Panc1 (cell line): ENCODE measurements at regions not wholly inside any gene's neighbourhood (a gene's known extent, or its start where the extent isn't known, plus 50 kb on each side); places are given as distances from the start of the nearest gene placed in this dataset.

Source experiments
- ATAC-seq: fragments of 200-7000 bp; cut with Tn5 transposase; 2 replicates; pipeline ENCODE4 v1.9.1; 2020; ENCODE audit warnings: mild to moderate bottlenecking, moderate library complexity
- BruUV-seq: library from RNA; stranded (reverse); fragments of 400-500 nt; replicated peaks from 2 replicates; lab custom pipeline; 2021; lab: Mats Ljungman, UMichigan
- CTCF ChIA-PET: fragments of 300-600 bp; sonication (Branson Sonifier 250); formaldehyde crosslinking; loops from one replicate; lab custom pipeline; 2022; ENCODE audit warnings: antibody characterized with exemption; lab: Charles Lee
- POLR2A ChIA-PET: fragments of 300-600 bp; sonication (Branson Sonifier 250); formaldehyde crosslinking; loops from one replicate; lab custom pipeline; 2022; ENCODE audit warnings: antibody characterized with exemption; lab: Charles Lee
- DNase-seq: peaks from one replicate; pipeline ENCODE4 v3.0.0-alpha.2; 2010; ENCODE audit warnings: low read depth, low spot score
- H3K27ac ChIP-seq: 2 replicates; pipeline ENCODE4 v1.5.1; 2011; ENCODE audit warnings: mild to moderate bottlenecking, low read length, inconsistent platforms
- H3K27me3 ChIP-seq: fragments of 200-500 bp; sonication (Bioruptor generic); 2 replicates; pipeline ENCODE4 v1.6.0; 2014; ENCODE audit warnings: low read length, inconsistent platforms; ENCODE audit not compliant: control insufficient read depth, insufficient read depth
- H3K36me3 ChIP-seq: fragments of 200-500 bp; sonication (Bioruptor generic); 2 replicates; pipeline ENCODE4 v1.5.1; 2014; ENCODE audit warnings: inconsistent platforms, mild to moderate bottlenecking, low read length, moderate library complexity; ENCODE audit not compliant: control insufficient read depth, insufficient read depth
- H3K4me1 ChIP-seq: 2 replicates; pipeline ENCODE4 v1.5.1; 2011; ENCODE audit warnings: inconsistent platforms, mild to moderate bottlenecking, low read length, moderate library complexity; ENCODE audit not compliant: control insufficient read depth, insufficient read depth
- H3K4me3 ChIP-seq, 2 experiments: 2 replicates each; pipeline ENCODE4 v1.5.1; 2011 to 2012; ENCODE audit warnings: low read depth in 2 of 2, low read length in 2 of 2, mild to moderate bottlenecking in 2 of 2, inconsistent platforms in 1 of 2, moderate library complexity in 1 of 2
- H3K9me3 ChIP-seq: fragments of 200-500 bp; sonication (Bioruptor generic); 2 replicates; pipeline ENCODE4 v1.5.1; 2014; ENCODE audit warnings: low read depth, mild to moderate bottlenecking, inconsistent platforms, low read length, moderate library complexity; ENCODE audit not compliant: control insufficient read depth, insufficient read depth
- POLR2AphosphoS5 ChIP-seq: IDR thresholded peaks from 2 replicates; pipeline ENCODE4 v1.6.1; 2012; ENCODE audit warnings: mild to moderate bottlenecking, low read depth, low read length, moderate library complexity
- SIN3A ChIP-seq: IDR thresholded peaks from 2 replicates; pipeline ENCODE4 v1.6.1; 2012; ENCODE audit warnings: low read depth, mild to moderate bottlenecking, low read length, moderate library complexity, borderline replicate concordance; ENCODE audit not compliant: insufficient read depth
- TCF7L2 ChIP-seq: IDR thresholded peaks from 2 replicates; pipeline ENCODE4 v1.6.1; 2011; ENCODE audit warnings: mild to moderate bottlenecking, low read depth, low read length, inconsistent platforms
- in situ Hi-C: cut with HindIII; loops from 2 replicates; pipeline ENCODE4 v1.10.0; 2016; ENCODE audit warnings: low sequenced_read_pairs, low pct_unique_long_range_greater_than_20kb
- intact Hi-C: fragments of 100-400 bp; cut with micrococcal nuclease; formaldehyde crosslinking; loops from one replicate; pipeline ENCODE4 v1.10.0; 2022; ENCODE audit not compliant: unreplicated experiment
- TF ChIP-seq, protein P1 (sequence below), 2 experiments: IDR thresholded peaks; 2 replicates each; pipeline ENCODE4 v1.6.1; 2011 to 2012; ENCODE audit warnings: low read depth in 2 of 2, control low read depth in 1 of 2, low read length in 1 of 2, mild to moderate bottlenecking in 1 of 2, moderate library complexity in 1 of 2; ENCODE audit not compliant: insufficient read depth in 1 of 2
- TF ChIP-seq, protein P2 (sequence below): fragments of 450-650 bp; IDR thresholded peaks from 2 replicates; pipeline ENCODE4 v1.5.1; 2017; ENCODE audit warnings: mild to moderate bottlenecking

DNA sequence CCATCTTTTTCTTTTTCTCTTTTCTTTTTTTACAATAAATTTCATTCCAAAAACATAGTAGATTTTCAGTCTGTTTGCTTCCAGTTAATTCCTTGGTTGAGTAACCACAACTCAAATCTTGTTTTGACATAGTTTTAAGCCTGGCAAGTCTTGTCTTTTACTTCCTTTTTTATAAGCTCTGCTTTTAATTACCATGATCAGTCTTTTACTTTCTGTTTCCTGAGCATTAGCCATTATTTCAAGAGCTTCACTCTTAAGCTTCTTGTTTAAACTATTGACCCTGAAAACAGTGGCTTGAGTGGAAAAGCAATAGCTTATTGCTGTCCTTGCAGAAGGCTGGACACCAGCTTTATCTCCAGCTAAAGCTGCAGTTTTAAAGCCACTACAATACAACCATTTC, 1363.3 kb downstream of the MAT2B start:
- Histone ChIP-seq H3K27ac (no peak overlapping the region), H3K9me3 (no peaks in the 10 kb centered on the region), H3K4me1 (no peaks in the 10 kb centered on the region), H3K36me3 (no peaks in the 10 kb centered on the region), H3K4me3 (no peak overlapping the region), H3K27me3 (no peaks in the 10 kb centered on the region)
- intact Hi-C loops (no loop called here), in situ Hi-C loops (no loop called here)
- ChIA-PET POLR2A (no interaction called here), CTCF (no interaction called here)
- no TSS peak for BruUV-seq
- ATAC-seq (no peak), DNase-seq (no peak)
- TF ChIP-seq, protein P1, sequence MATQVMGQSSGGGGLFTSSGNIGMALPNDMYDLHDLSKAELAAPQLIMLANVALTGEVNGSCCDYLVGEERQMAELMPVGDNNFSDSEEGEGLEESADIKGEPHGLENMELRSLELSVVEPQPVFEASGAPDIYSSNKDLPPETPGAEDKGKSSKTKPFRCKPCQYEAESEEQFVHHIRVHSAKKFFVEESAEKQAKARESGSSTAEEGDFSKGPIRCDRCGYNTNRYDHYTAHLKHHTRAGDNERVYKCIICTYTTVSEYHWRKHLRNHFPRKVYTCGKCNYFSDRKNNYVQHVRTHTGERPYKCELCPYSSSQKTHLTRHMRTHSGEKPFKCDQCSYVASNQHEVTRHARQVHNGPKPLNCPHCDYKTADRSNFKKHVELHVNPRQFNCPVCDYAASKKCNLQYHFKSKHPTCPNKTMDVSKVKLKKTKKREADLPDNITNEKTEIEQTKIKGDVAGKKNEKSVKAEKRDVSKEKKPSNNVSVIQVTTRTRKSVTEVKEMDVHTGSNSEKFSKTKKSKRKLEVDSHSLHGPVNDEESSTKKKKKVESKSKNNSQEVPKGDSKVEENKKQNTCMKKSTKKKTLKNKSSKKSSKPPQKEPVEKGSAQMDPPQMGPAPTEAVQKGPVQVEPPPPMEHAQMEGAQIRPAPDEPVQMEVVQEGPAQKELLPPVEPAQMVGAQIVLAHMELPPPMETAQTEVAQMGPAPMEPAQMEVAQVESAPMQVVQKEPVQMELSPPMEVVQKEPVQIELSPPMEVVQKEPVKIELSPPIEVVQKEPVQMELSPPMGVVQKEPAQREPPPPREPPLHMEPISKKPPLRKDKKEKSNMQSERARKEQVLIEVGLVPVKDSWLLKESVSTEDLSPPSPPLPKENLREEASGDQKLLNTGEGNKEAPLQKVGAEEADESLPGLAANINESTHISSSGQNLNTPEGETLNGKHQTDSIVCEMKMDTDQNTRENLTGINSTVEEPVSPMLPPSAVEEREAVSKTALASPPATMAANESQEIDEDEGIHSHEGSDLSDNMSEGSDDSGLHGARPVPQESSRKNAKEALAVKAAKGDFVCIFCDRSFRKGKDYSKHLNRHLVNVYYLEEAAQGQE (IDR thresholded peaks at IDR 0.05; ENCODE audit: insufficient read depth in 1 of 2, low read depth in 2 of 2, low read length in 1 of 2), result no peak
- TF ChIP-seq, protein P2, sequence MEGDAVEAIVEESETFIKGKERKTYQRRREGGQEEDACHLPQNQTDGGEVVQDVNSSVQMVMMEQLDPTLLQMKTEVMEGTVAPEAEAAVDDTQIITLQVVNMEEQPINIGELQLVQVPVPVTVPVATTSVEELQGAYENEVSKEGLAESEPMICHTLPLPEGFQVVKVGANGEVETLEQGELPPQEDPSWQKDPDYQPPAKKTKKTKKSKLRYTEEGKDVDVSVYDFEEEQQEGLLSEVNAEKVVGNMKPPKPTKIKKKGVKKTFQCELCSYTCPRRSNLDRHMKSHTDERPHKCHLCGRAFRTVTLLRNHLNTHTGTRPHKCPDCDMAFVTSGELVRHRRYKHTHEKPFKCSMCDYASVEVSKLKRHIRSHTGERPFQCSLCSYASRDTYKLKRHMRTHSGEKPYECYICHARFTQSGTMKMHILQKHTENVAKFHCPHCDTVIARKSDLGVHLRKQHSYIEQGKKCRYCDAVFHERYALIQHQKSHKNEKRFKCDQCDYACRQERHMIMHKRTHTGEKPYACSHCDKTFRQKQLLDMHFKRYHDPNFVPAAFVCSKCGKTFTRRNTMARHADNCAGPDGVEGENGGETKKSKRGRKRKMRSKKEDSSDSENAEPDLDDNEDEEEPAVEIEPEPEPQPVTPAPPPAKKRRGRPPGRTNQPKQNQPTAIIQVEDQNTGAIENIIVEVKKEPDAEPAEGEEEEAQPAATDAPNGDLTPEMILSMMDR, result no peak
- TF ChIP-seq TCF7L2 (no peak), POLR2AphosphoS5 (no peak), SIN3A (no peak)

DNA sequence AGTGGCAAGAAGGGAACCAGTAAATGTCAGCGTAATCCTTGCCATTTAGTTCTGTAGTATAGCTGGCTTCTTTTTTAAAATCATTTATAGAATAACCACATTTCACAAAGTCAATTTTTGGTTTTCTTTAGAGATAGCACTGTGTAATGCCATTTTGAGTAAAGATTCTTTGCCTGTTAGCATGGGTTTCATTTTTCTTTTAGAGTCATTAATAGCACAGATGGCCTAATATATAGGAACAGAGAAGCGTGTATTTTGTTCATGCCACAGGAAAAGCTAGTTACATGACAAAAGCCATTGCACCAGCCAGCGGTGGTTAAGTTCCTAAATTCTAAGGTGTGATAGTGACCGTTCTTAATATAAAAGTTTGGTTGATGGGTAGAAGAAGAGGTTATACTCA, 1363.9 kb downstream of the MAT2B start:
- TF ChIP-seq, protein P1 (IDR thresholded peaks at IDR 0.05; ENCODE audit: insufficient read depth in 1 of 2, low read depth in 2 of 2, low read length in 1 of 2), result no peak
- TF ChIP-seq SIN3A (no peak), POLR2AphosphoS5 (no peak), TCF7L2 (no peak)
- TF ChIP-seq, protein P2, result no peak
- Histone ChIP-seq H3K27ac (no peak overlapping the region), H3K36me3 (no peaks in the 10 kb centered on the region), H3K4me1 (no peaks in the 10 kb centered on the region), H3K27me3 (no peaks in the 10 kb centered on the region), H3K4me3 (no peak overlapping the region), H3K9me3 (no peaks in the 10 kb centered on the region)
- intact Hi-C loops (no loop called here), in situ Hi-C loops (no loop called here)
- ChIA-PET POLR2A (no interaction called here), CTCF (no interaction called here)
- BruUV-seq, result no TSS peak
- DNase-seq, result no peak
- no peak for ATAC-seq
